ENCODE measurements at regions not wholly inside any gene's neighbourhood (a gene's known extent, or its start where the extent isn't known, plus 50 kb on each side); places are given as distances from the start of the nearest gene placed in this dataset.
"Not testable (repeated sequence)": the region's sequence is repeated elsewhere in the genome, so short reads cannot be mapped to it uniquely, and the experiment has no call there.

- not testable (repeated sequence) for DNase-seq
Measured at GRCh38 chr7:131662301-131662873, 106.0 kb upstream of the PODXL start.

DNA sequence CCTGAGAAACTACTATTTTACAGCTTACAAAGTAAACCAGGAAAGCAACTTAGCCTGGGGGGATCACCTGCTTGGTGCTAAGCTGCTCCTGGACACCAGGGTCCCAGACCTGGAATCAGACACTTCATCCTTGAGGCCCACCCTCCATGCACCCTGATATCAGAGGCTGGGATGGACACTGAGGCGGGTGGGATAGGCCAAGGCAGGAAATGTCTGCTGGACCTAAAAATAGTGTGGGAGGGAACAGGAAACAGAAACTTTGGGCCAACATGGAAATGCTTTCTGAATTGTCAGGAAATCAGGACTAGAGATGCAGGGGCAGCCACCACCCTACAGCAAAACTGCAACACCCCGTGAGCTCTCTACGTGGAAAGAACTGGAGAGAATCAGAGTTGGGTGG lies 101.5 kb upstream of the PODXL start:
- DNase-seq: no peak

DNA sequence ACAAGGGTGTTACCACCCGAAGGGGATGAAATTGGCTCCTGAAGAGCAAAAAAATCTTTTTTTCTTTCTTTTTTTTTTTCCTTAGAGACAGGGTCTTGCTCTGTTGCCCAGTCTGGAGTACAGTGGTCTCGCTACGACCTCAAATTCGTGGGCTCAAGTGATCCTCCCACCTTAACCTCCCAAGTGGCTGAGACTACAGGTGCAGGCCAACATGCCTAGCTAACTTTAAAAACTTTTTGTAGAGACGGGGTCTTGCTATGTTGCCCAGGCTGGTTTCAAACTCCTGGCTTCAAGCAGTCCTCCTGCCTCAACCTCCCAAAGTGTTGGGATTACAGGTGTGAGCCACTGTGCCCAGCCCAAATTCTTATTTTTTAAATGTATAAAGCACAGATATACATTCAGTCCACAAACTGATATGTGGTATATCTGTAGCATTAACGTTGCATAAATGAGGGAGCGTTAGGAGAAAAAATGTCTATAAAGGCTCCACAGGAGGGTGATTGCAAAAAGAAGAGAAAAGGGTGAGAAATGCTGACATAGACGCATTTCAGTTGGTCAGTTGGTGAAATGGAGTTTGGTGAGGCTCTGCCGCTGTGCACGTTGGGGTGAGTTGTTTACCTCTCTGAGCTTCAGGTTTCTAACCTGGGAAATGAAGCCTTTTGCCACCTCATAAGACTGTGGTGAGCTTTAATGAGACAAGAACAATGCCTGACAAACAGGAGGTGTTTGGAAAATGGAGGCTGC lies 100.7 kb upstream of the PODXL start:
- DNase-seq: no peak

GRCh38 chr7:131655866-131656265 lies 99.4 kb upstream of the PODXL start:
- no peak for DNase-seq

DNA sequence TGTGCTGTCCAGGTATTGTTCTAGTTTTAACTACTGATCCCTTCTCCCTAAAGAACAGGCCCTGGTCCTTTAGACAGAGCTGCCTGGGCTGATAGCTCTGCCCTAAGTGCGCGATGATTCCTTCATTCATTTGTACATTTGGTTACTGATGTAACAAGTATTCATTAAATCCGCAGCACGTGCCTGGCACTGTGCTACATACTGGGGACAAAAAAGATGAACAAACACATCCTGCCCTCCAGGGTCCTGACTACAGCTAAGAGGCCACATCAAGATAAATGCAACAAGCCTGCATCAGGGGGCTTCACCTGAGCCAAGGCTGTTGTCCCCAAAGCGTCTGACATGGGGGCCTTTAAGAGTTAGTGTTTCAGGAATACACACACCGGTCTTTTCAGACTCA lies 99.0 kb upstream of the PODXL start:
- no peak for DNase-seq

- DNase-seq: peak; percentile 83
Measured at GRCh38 chr7:131654668-131655326, 98.4 kb upstream of the PODXL start.

- no peak for DNase-seq
Measured at GRCh38 chr7:131654249-131654558, 97.8 kb upstream of the PODXL start.

- DNase-seq: no peak
Measured at GRCh38 chr7:131653418-131654248, 97.2 kb upstream of the PODXL start.

GRCh38 chr7:131652934-131653333 lies 96.5 kb upstream of the PODXL start:
- DNase-seq: no peak

DNA sequence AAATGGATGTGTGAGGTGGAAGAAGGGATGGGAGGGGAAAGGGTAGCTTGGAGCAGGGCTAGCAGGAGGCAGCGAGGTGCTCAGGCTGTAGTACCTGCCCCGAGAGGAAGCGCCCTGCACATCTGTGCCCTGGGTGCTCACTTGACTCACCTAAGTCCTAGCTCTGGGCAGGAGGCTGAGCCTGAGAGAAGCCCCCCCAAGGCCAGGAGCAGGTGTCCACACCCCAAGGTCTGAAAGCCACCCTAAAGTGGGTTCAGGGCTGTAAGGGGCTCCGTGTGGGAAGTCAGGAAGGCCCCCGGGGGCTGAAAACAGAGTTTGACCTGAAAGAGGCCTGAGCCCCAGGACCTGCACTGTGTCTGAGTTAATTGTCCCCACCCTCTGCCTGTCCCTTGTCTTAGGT lies 95.8 kb upstream of the PODXL start:
- DNase-seq: no peak

GRCh38 chr7:131649879-131650278 lies 93.5 kb upstream of the PODXL start:
- no peak for DNase-seq

- no peak for DNase-seq
Measured at GRCh38 chr7:131649003-131649541, 92.6 kb upstream of the PODXL start.

- DNase-seq: no peak
Measured at GRCh38 chr7:131648491-131648890, 92.1 kb upstream of the PODXL start.

DNA sequence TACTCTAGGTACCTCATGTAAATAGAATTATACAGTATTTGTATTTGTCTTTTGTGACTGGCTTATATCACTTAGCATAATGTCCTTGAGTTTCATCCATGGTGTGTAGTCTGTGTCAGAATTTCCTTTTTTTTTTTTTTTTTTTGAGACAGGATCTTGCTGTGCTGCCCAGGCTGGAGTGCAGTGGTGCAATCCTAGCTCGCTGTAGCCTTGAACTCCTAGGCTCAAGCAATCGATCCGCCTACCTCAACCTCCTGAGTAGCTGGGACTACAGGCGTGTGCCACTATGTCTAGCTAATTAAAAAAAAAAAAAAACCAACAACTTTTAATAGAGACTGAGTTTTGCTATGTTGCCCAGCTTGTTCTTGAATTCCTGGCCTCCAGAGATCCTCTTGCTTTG lies 89.8 kb upstream of the PODXL start:
- no peak for DNase-seq

DNA sequence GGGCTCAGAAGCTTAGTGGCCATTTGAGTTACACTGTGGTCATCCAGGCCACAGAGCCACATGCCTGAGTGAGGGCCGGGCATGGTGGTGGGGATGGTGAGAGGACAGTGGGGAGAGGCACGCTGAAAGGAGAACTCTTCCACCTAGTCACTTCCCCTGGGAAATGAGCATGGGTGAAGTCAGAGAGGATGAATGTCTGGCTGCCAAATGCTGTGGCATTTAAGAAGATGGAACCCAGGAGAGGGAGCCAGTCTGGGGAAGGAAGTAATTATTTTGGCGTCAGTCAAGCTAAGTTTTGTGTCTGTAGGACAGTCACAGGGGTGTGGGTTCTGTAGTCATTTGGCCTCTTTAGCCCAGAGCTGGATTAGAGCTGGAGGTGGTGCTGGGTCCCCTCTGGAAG lies 86.0 kb upstream of the PODXL start:
- DNase-seq: no peak

DNA sequence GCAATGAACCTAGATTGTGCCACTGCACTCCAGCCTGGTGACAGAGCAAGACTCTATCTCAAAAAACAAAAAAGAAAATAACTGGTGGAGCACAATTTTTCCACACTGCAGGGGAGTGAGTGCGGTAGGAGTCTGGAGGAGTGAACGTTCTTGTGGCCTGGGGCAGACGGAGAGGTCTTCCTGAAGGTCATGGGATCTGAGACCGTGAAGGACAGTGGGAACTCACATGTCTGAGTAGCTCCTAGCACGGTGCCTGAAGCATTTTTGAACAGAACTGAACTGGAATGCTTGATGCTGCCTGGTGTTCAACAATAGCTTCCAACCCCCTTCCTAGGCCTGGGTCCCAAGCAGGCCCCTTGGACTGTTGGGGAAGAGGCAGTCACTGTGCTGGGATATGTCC lies 84.3 kb upstream of the PODXL start:
- DNase-seq: no peak

GRCh38 chr7:131638641-131639430 lies 82.4 kb upstream of the PODXL start:
- DNase-seq: no peak

DNA sequence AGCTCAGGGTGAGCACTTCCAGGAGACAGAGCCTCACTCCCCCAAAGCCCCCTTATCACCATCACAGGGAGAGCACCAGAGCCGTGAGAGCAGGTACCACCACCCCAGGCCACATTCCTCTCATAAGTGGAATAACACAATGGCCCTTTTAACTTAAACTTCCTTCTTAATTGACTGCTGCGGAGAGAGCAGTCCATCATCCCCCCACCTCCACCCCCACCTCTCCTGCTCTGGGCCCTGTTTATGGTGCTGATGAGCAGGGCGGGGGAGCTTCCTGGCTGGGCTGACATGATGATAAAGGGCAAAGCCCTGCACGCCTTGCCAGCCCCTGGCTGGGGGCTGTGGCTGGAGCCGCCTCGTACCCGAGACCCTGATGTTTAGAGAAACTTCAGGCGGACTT lies 81.4 kb upstream of the PODXL start:
- no peak for DNase-seq

DNA sequence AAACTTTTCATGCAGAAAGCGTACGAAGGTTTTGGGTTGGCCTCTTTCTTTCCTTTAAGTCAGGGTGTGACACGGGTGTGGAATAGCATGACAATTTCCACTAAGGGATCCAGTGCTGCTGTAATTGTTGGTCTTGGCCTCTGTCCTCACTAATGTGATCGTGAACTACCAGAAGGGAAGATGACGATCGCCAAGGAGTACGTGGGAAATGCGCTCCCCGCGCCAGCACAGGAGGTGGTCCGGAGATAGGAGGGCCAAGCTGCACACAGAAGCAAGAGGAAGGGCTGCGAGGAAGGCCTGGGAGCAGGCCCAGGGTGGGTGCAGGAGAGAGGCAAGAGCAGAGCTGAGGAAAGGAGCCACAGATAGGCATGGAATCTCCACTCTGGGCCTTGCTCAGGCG lies 79.7 kb upstream of the PODXL start:
- no peak for DNase-seq

DNA sequence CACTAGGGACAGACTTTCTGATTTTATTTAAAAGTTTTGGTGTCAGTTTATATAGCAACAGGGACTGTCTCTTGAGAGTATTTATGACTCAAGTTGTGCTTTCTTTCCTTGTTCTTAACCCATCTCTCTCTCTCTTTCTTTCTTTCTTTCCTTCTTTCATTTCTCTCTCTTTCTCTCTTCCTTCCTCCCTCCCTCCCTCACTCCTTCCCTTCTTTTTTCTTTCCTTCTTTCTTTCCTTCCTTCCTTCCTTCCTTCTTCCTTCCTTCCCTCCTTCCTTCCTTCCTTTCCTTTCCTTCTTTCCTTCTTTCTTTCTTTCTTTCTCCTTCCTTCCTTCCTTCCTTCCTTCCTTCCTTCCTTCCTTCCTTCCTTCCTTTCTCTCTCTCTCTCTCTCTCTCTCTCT lies 77.8 kb upstream of the PODXL start:
- not testable (repeated sequence) for DNase-seq

DNA sequence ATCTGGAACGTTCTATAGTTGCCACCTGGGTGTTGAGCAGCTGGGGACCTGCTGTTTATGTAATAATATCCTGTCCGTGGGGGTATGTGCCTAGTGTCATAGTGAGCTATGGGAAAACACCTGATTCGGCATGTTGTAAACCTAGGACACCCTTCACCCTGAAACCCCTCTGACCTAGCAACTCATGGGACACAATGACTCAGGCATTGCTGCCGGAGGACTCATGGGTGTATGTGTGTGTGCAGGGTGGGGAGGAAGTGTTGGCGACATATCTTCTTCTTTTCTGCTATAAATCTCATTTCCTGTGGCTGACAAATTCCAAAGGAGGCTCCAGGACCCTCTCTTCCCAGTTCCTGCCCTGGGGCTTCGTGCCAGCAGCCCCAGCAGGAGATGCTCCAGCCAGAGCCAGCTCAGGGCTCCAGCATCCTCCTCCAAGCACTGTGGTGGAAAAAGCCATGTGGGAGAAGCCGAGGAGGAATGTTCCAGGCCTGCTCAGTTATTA lies 77.0 kb upstream of the PODXL start:
- DNase-seq: no peak

DNA sequence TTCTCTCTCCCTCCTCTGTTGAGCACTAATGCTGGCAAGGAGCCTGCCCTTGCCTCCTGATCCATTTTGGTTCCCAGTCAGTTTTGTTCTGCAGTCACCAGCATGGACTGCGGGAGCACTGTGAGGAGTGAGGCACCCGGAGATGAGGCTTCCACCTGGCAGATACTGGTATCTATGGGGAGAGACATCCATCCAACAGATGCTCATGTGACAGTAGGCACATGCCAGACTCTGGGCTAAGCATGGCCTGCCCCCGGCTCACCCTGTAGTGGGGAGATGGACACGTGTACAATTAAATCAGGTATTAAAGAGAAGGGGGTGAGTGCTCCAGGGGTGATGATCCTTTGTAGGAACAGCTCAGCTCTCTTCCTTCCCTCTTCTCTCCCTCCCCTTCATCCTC lies 74.0 kb upstream of the PODXL start:
- no peak for DNase-seq
